ENCODE measurements at regions not wholly inside any gene's neighbourhood (a gene's known extent, or its start where the extent isn't known, plus 50 kb on each side); places are given as distances from the start of the nearest gene placed in this dataset.

DNA sequence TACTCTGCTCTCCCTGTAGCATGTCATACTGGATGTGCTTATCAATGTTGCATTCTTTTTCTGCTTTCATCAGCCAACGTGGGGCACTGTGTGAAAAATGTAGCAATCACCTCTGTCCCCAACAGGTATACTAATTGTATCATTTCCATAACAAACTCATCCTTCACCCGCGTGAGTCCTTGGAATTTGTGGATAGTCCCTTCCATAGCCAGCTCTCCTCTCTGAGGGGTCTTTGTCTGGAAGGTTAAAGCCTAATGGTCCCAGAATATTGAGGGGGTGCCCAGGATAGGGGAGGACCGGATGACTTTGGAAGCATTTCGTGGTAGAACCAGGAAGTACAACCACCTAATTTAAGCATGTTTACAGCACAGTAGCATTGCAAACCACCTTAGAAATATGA lies 124.6 kb downstream of the FOXB1 start:
- no peak for TF ChIP-seq EZH2 (IDR thresholded peaks at IDR 0.05; ENCODE audit: low read length, missing control alignments)
- no peak for TF ChIP-seq CTCF (conservative IDR thresholded peaks at IDR 0.05 in 1 of 2, IDR thresholded peaks at IDR 0.05 in 1 of 2; ENCODE audit: low read depth in 1 of 2, low read length in 2 of 2)

All from fibroblast of lung (primary cell).